ENCODE measurements at regions not wholly inside any gene's neighbourhood (a gene's known extent, or its start where the extent isn't known, plus 50 kb on each side); places are given as distances from the start of the nearest gene placed in this dataset.

DNA sequence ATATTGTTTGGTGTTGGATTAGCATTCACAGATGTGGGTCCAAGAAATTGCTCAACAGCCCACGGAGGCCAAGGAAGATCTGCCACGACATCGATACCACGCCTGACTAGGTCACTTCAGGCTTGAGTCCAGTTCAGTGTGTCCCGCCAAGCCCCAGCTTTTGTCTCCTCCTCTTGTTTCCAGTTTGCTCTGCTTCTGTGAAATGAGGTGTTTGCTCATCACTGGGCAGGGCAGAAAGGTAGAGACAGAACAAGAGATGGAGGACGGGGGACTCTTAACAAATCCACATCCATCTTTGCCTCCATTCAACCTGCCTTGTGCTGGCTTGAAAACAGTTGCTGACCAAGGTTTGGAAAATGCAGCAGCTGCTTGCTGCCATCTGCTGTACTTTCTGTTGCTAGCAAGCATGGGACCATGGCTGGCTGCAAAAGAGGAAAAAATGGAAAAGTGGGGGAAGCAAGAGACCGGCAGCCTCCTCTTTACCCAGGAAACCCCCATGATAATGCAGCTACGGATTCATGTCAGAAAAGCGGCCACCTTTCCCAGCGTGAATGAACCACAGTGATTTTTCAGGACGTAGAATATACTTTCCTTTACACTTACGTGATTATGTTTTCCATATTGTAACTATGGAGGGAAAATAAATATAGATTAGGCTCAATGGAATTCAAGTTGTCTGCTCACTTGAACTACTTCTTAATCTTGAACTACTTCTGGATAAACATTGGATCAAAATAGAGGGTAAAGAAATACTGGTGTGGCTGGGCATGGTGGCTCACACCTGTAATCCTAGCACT, 80.2 kb upstream of the GREM2 start:
- Histone ChIP-seq H3K9me3 (ENCODE audit: low read depth) (no peaks in the 10 kb centered on the region), H3K79me2 (ENCODE audit: low read depth) (no peaks in the 10 kb centered on the region), H3K36me3 (no peaks in the 10 kb centered on the region), H3K27me3 (no peaks in the 10 kb centered on the region), H3K4me2 (no peak overlapping the region), H3F3A (ENCODE audit: low read depth) (no peaks in the 10 kb centered on the region), H3K4me3 (no peak overlapping the region), H4K20me1 (ENCODE audit: low read depth) (no peaks in the 10 kb centered on the region), H3K9ac (no peak overlapping the region), H2AFZ (replicated peaks) (peak overlapping the region; percentile 58), H3K4me1 (no peaks in the 10 kb centered on the region), H3K27ac (no peak overlapping the region)
- TF ChIP-seq EZH2phosphoT487 (IDR thresholded peaks at IDR 0.05) (no peak), EZH2 (IDR thresholded peaks at IDR 0.05) (no peak)
- TF ChIP-seq, protein P1, sequence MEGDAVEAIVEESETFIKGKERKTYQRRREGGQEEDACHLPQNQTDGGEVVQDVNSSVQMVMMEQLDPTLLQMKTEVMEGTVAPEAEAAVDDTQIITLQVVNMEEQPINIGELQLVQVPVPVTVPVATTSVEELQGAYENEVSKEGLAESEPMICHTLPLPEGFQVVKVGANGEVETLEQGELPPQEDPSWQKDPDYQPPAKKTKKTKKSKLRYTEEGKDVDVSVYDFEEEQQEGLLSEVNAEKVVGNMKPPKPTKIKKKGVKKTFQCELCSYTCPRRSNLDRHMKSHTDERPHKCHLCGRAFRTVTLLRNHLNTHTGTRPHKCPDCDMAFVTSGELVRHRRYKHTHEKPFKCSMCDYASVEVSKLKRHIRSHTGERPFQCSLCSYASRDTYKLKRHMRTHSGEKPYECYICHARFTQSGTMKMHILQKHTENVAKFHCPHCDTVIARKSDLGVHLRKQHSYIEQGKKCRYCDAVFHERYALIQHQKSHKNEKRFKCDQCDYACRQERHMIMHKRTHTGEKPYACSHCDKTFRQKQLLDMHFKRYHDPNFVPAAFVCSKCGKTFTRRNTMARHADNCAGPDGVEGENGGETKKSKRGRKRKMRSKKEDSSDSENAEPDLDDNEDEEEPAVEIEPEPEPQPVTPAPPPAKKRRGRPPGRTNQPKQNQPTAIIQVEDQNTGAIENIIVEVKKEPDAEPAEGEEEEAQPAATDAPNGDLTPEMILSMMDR (IDR thresholded peaks at IDR 0.05): peak; percentile 70
- Mint-ChIP-seq H3K27ac (no peak overlapping the region), H3K4me1 (no peaks in the 10 kb centered on the region), H3K9me3 (no peaks in the 10 kb centered on the region), H3K36me3 (no peaks in the 10 kb centered on the region), H3K27me3 (ENCODE audit: insufficient read depth, low read depth) (peaks cover 7% of the 10 kb centered on the region), H3K4me3 (no peak overlapping the region)
- peak; percentile 65 for DNase-seq (ENCODE audit: low spot score)

- no peak overlapping the region for H3K4me3 ChIP-seq
- no peak overlapping the region for H3K9ac ChIP-seq
- H3K4me3 Mint-ChIP-seq: no peak overlapping the region
- TF ChIP-seq EZH2phosphoT487 (IDR thresholded peaks at IDR 0.05) (no peak), EZH2 (IDR thresholded peaks at IDR 0.05) (no peak)
- TF ChIP-seq, protein P1 (IDR thresholded peaks at IDR 0.05): no peak
- peak overlapping the region; percentile 58 for H2AFZ ChIP-seq (replicated peaks)
- no peaks in the 10 kb centered on the region for H3K27me3 ChIP-seq
- H3K27ac ChIP-seq: no peak overlapping the region
- no peaks in the 10 kb centered on the region for H3K79me2 ChIP-seq (ENCODE audit: low read depth)
- H4K20me1 ChIP-seq (ENCODE audit: low read depth): no peaks in the 10 kb centered on the region
- no peaks in the 10 kb centered on the region for H3K36me3 Mint-ChIP-seq
- H3K4me1 ChIP-seq: no peaks in the 10 kb centered on the region
- no peak for DNase-seq (ENCODE audit: low spot score)
- H3K4me2 ChIP-seq: no peak overlapping the region
- H3K9me3 Mint-ChIP-seq: no peaks in the 10 kb centered on the region
- H3K36me3 ChIP-seq: no peaks in the 10 kb centered on the region
- no peaks in the 10 kb centered on the region for H3F3A ChIP-seq (ENCODE audit: low read depth)
- H3K27ac Mint-ChIP-seq: no peak overlapping the region
- no peaks in the 10 kb centered on the region for H3K4me1 Mint-ChIP-seq
- no peaks in the 10 kb centered on the region for H3K9me3 ChIP-seq (ENCODE audit: low read depth)
- peaks cover 6% of the 10 kb centered on the region for H3K27me3 Mint-ChIP-seq (ENCODE audit: insufficient read depth, low read depth)
These were observed 79.5 kb upstream of the GREM2 start for GRCh38 chr1:240691501-240691900.

DNA sequence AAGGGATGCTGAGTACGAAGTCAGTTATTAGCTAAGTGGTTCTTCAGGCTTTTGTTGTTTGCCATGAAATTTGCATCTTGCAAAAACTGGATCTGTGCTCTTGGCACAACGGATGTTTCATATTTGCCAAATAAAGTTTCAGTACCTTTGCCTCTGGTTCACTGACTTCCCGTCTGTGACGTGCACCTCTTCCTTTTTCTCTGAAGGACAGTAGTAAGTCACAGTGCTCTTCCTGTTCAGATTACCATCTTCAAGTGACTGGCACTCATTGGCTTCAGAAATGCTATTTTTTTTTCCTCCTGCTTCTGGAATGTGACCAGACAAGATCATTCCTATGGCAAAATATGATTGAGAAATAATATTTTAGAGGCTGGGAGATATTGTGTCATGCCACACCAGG, 75.9 kb upstream of the GREM2 start:
- Histone ChIP-seq H3K9me3 (ENCODE audit: low read depth) (no peaks in the 10 kb centered on the region), H3K4me3 (no peak overlapping the region), H3K27ac (no peak overlapping the region), H3K27me3 (no peaks in the 10 kb centered on the region), H3K4me2 (no peak overlapping the region), H3F3A (ENCODE audit: low read depth) (no peaks in the 10 kb centered on the region), H3K79me2 (ENCODE audit: low read depth) (no peaks in the 10 kb centered on the region), H3K9ac (no peak overlapping the region), H3K4me1 (no peaks in the 10 kb centered on the region), H4K20me1 (ENCODE audit: low read depth) (no peaks in the 10 kb centered on the region), H2AFZ (replicated peaks) (no peak overlapping the region), H3K36me3 (no peaks in the 10 kb centered on the region)
- Mint-ChIP-seq H3K27me3 (ENCODE audit: insufficient read depth, low read depth) (peaks cover 4% of the 10 kb centered on the region), H3K36me3 (no peaks in the 10 kb centered on the region), H3K27ac (no peak overlapping the region), H3K9me3 (no peaks in the 10 kb centered on the region), H3K4me1 (no peaks in the 10 kb centered on the region), H3K4me3 (peak overlapping the region; percentile 41)
- no peak for DNase-seq (ENCODE audit: low spot score)
- TF ChIP-seq EZH2 (IDR thresholded peaks at IDR 0.05) (no peak), EZH2phosphoT487 (IDR thresholded peaks at IDR 0.05) (no peak)
- TF ChIP-seq, protein P1 (IDR thresholded peaks at IDR 0.05): no peak

Data from neural progenitor cell (in vitro differentiated cells).